IMR-90 (cell line): ENCODE measurements at regions not wholly inside any gene's neighbourhood (a gene's known extent, or its start where the extent isn't known, plus 50 kb on each side); places are given as distances from the start of the nearest gene placed in this dataset.

Experiments used
- ATAC-seq: fragments of 200-7000 bp; cut with Tn5 transposase; 2 replicates; pipeline ENCODE4 v1.9.1; 2020; ENCODE audit warnings: low read depth, mild to moderate bottlenecking, moderate library complexity
- BruUV-seq: library from RNA; stranded (reverse); fragments of 400-500 nt; replicated peaks from 2 replicates; lab custom pipeline; 2021; lab: Mats Ljungman, UMichigan
- CTCF ChIA-PET: fragments of 300-600 bp; formaldehyde crosslinking; extraction: SDS; loops from one replicate; lab custom pipeline; 2021; ENCODE audit warnings: antibody characterized with exemption; lab: Yijun Ruan, JAX
- POLR2A ChIA-PET: fragments of 300-600 bp; sonication (Branson Sonifier 250); formaldehyde crosslinking; loops from one replicate; lab custom pipeline; 2022; ENCODE audit warnings: antibody characterized with exemption; ENCODE audit not compliant: unreplicated experiment; lab: Charles Lee
- DNase-seq: peaks from one replicate; pipeline ENCODE4 v3.0.0; 2013
- H2AFZ ChIP-seq: replicated peaks from 2 replicates; pipeline ENCODE3; 2013; ENCODE audit warnings: low read length, mild to moderate bottlenecking; ENCODE audit not compliant: poor library complexity
- H2AK5ac ChIP-seq: 2 replicates; pipeline ENCODE4 v1.6.1; 2013; ENCODE audit warnings: low read depth, low read length, inconsistent platforms
- H2AK9ac ChIP-seq: replicated peaks from 2 replicates; pipeline ENCODE3; 2013; ENCODE audit warnings: mild to moderate bottlenecking, low read depth, low read length, moderate library complexity; ENCODE audit not compliant: poor library complexity
- H2BK120ac ChIP-seq: 2 replicates; pipeline ENCODE4 v1.6.1; 2013; ENCODE audit warnings: low read depth, low read length, inconsistent platforms
- H2BK15ac ChIP-seq: 3 replicates; pipeline ENCODE4 v1.6.1; 2013; ENCODE audit warnings: low read depth, low read length, inconsistent platforms
- H2BK20ac ChIP-seq: 2 replicates; pipeline ENCODE4 v1.6.1; 2013; ENCODE audit warnings: low read depth, mild to moderate bottlenecking, inconsistent platforms, low read length, moderate library complexity
- H2BK5ac ChIP-seq: 2 replicates; pipeline ENCODE4 v1.6.1; 2013; ENCODE audit warnings: mild to moderate bottlenecking, low read depth, low read length, inconsistent platforms; ENCODE audit not compliant: poor library complexity, severe bottlenecking
- H3K14ac ChIP-seq: replicated peaks from 2 replicates; pipeline ENCODE4 v1.6.1; 2013; ENCODE audit warnings: low read depth, low read length, inconsistent platforms
- H3K18ac ChIP-seq: 2 replicates; pipeline ENCODE4 v1.6.1; 2013; ENCODE audit warnings: low read depth, low read length, control low read depth
- H3K23ac ChIP-seq: 2 replicates; pipeline ENCODE4 v1.6.1; 2013; ENCODE audit warnings: low read depth, low read length, inconsistent platforms
- H3K27ac ChIP-seq: 2 replicates; pipeline ENCODE4 v1.5.1; 2013; ENCODE audit warnings: mild to moderate bottlenecking, control low read depth, low read length; ENCODE audit not compliant: insufficient read depth
- H3K27me3 ChIP-seq: 2 replicates; pipeline ENCODE4 v1.6.1; 2013; ENCODE audit warnings: low read length; ENCODE audit not compliant: control insufficient read depth, insufficient read depth
- H3K36me3 ChIP-seq: 2 replicates; pipeline ENCODE4 v1.6.1; 2013; ENCODE audit warnings: low read length, mixed read lengths; ENCODE audit not compliant: control insufficient read depth, insufficient read depth
- H3K4ac ChIP-seq: 2 replicates; pipeline ENCODE4 v1.6.1; 2013; ENCODE audit warnings: low read depth, low read length, inconsistent platforms
- H3K4me1 ChIP-seq: 2 replicates; pipeline ENCODE4 v1.6.1; 2013; ENCODE audit warnings: low read length, mixed read lengths; ENCODE audit not compliant: control insufficient read depth, insufficient read depth
- H3K4me2 ChIP-seq: 2 replicates; pipeline ENCODE4 v1.6.1; 2013; ENCODE audit warnings: low read depth, mild to moderate bottlenecking, control low read depth, low read length, moderate library complexity
- H3K4me3 ChIP-seq: 2 replicates; pipeline ENCODE4 v1.5.1; 2013; ENCODE audit warnings: low read depth, mild to moderate bottlenecking, control low read depth, low read length, moderate library complexity; ENCODE audit not compliant: insufficient read depth
- H3K56ac ChIP-seq: 2 replicates; pipeline ENCODE4 v1.6.1; 2013; ENCODE audit warnings: low read length, inconsistent platforms; ENCODE audit not compliant: insufficient read depth; ENCODE audit errors: extremely low read depth
- H3K79me1 ChIP-seq, 2 experiments: 2 replicates each; pipeline ENCODE4 v1.6.1; 2013; ENCODE audit warnings: low read length in 2 of 2, inconsistent platforms in 1 of 2, low read depth in 1 of 2
- H3K9ac ChIP-seq: 2 replicates; pipeline ENCODE4 v1.6.1; 2013; ENCODE audit warnings: low read depth, low read length, control low read depth
- H3K9me1 ChIP-seq: 2 replicates; pipeline ENCODE4 v1.6.1; 2013; ENCODE audit warnings: low read length, inconsistent platforms; ENCODE audit not compliant: insufficient read depth
- H3K9me3 ChIP-seq: 2 replicates; pipeline ENCODE4 v1.6.1; 2013; ENCODE audit warnings: low read length; ENCODE audit not compliant: control insufficient read depth, insufficient read depth
- H4K20me1 ChIP-seq: 2 replicates; pipeline ENCODE4 v1.6.1; 2013; ENCODE audit warnings: low read length, inconsistent platforms; ENCODE audit not compliant: insufficient read depth
- H4K5ac ChIP-seq: 2 replicates; pipeline ENCODE4 v1.6.1; 2013; ENCODE audit warnings: mild to moderate bottlenecking, low read depth, low read length, control low read depth
- H4K8ac ChIP-seq, 2 experiments: 2 replicates each; pipeline ENCODE4 v1.6.1; 2013; ENCODE audit warnings: low read depth in 2 of 2, low read length in 2 of 2, control low read depth in 1 of 2, inconsistent platforms in 1 of 2
- H4K91ac ChIP-seq: 2 replicates; pipeline ENCODE4 v1.6.1; 2013; ENCODE audit warnings: low read depth, low read length, inconsistent platforms; ENCODE audit not compliant: insufficient read depth
- BHLHE40 ChIP-seq: fragments of 150-350 bp; IDR thresholded peaks from 2 replicates; pipeline ENCODE4 v1.6.1; 2016; ENCODE audit warnings: mild to moderate bottlenecking, low read depth, low read length
- FOS ChIP-seq: fragments of 150-350 bp; IDR thresholded peaks from 2 replicates; pipeline ENCODE4 v1.6.1; 2016; ENCODE audit warnings: low read depth, low read length
- MAZ ChIP-seq: IDR thresholded peaks from 2 replicates; pipeline ENCODE4 v1.6.1; 2012; ENCODE audit warnings: low read depth, mild to moderate bottlenecking, low read length, improper control_type of control experiment, moderate library complexity, borderline replicate concordance
- POLR2A ChIP-seq: IDR thresholded peaks from 2 replicates; pipeline ENCODE4 v1.6.1; 2012; ENCODE audit warnings: mild to moderate bottlenecking, low read depth, low read length
- RAD21 ChIP-seq: IDR thresholded peaks from 2 replicates; pipeline ENCODE4 v1.6.1; 2012; ENCODE audit warnings: low read length, improper control_type of control experiment
- RCOR1 ChIP-seq: IDR thresholded peaks from 2 replicates; pipeline ENCODE4 v1.6.1; 2012; ENCODE audit warnings: mild to moderate bottlenecking, low read length, improper control_type of control experiment; ENCODE audit not compliant: insufficient replicate concordance
- SMC3 ChIP-seq: fragments of 150-350 bp; IDR thresholded peaks from 2 replicates; pipeline ENCODE4 v1.6.1; 2016; ENCODE audit warnings: low read depth, mild to moderate bottlenecking, antibody characterized with exemption, low read length, moderate library complexity
- WGBS, 2 experiments: methylation state at CpG; one replicate each; pipeline versions ENCODE4 v1.1.5 to v1.1.7; 2013; ENCODE audit warnings: missing lambda C conversion rate in 2 of 2; ENCODE audit not compliant: insufficient read length in 1 of 2; ENCODE audit errors: extremely low coverage in 2 of 2; 5-methylcytosine and 5-hydroxymethylcytosine counted together
- dilution Hi-C: fragments of 300-500 bp; cut with HindIII; formaldehyde crosslinking; loops from one replicate; pipeline ENCODE4 v1.14.3; 2018; ENCODE audit warnings: low sequenced_read_pairs; ENCODE audit not compliant: unreplicated experiment
- in situ Hi-C: fragments of 300-500 bp; cut with MboI; formaldehyde crosslinking; loops from 3 replicates; pipeline ENCODE4 v1.14.3; 2019; ENCODE audit warnings: low sequenced_read_pairs, inconsistent platforms, mixed read lengths
- intact Hi-C: fragments of 100-400 bp; cut with micrococcal nuclease; formaldehyde crosslinking; loops from 2 replicates; pipeline ENCODE4 v1.10.0; 2022

DNA sequence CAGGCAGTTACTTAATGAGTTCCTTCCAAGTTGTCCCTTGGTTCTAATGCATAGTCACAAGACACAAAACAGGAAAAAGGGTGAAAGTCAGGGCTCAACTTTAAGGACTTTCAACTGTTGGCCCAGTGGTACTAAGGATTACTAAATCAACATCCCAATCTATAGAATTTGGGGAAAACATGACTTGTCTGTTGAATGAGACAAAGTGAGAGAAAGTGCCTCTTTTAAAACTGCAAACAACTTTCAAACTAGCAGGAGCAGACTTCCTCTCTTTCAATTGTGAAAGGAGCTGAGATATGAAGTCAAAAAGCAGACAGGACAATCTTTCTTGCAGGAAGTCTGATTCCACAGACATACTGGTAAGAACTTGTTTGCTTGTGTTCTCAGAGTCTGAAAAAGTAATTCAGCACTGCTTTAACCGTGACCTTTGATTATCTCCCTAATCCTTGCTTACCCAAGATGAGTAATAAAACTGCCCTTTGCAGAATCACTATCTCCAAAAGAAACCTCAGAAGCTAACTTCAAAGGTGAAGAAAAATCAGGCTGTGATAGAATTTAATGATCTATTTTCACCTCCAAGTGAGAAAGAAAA, 960.7 kb upstream of the RAG2 start:
- Histone ChIP-seq H2BK15ac (no peak overlapping the region), H3K27ac (no peak overlapping the region), H3K9me3 (no peaks in the 10 kb centered on the region), H3K9me1 (no peaks in the 10 kb centered on the region), H3K23ac (no peak overlapping the region), H3K27me3 (no peaks in the 10 kb centered on the region), H4K5ac (no peak overlapping the region), H3K36me3 (no peaks in the 10 kb centered on the region), H3K79me1 (no peaks in the 10 kb centered on the region), H2BK5ac (no peak overlapping the region), H3K56ac (no peak overlapping the region), H3K4ac (no peak overlapping the region), H3K4me3 (no peak overlapping the region), H3K18ac (no peak overlapping the region), H2AFZ (no peak overlapping the region), H4K91ac (no peak overlapping the region), H2AK5ac (no peak overlapping the region), H4K20me1 (no peaks in the 10 kb centered on the region), H3K9ac (no peak overlapping the region), H3K4me2 (no peak overlapping the region), H3K4me1 (no peaks in the 10 kb centered on the region), H2BK20ac (no peak overlapping the region), H3K14ac (no peak overlapping the region), H4K8ac (no peak overlapping the region), H2BK120ac (no peak overlapping the region), H2AK9ac (no peak overlapping the region)
- WGBS, 2 experiments = no CpG with 5 or more reads among the region's 1 CpG
- DNase-seq = no peak
- BruUV-seq = no TSS peak
- ATAC-seq = no peak
- ChIA-PET POLR2A (no interaction called here), CTCF (no interaction called here)
- in situ Hi-C loops (no loop called here), intact Hi-C loops (no loop called here), dilution Hi-C loops (no loop called here)
- TF ChIP-seq SMC3 (no peak), RAD21 (no peak), POLR2A (no peak), BHLHE40 (no peak), RCOR1 (no peak), FOS (no peak), MAZ (no peak)
